B cell (primary cell): ENCODE measurements at regions not wholly inside any gene's neighbourhood (a gene's known extent, or its start where the extent isn't known, plus 50 kb on each side); places are given as distances from the start of the nearest gene placed in this dataset.

Experiments
- ATAC-seq: fragments of 200-7000 bp; cut with Tn5 transposase; one replicate; pipeline ENCODE4 v1.10.0; 2021; ENCODE audit warnings: low read depth, mild to moderate bottlenecking, moderate number of reproducible peaks, moderate library complexity
- CTCF ChIA-PET: fragments of 350-600 bp; sonication (Branson Sonifier 250); formaldehyde crosslinking; loops from one replicate; lab custom pipeline; 2021; ENCODE audit warnings: antibody characterized with exemption, inconsistent platforms; lab: Charles Lee
- POLR2A ChIA-PET: fragments of 350-600 bp; sonication (Branson Sonifier 250); formaldehyde crosslinking; loops from one replicate; lab custom pipeline; 2021; ENCODE audit warnings: antibody characterized with exemption; lab: Charles Lee
- DNase-seq: peaks from one replicate; pipeline ENCODE4 v3.0.0; 2013
- H2AFZ ChIP-seq: 2 replicates; pipeline ENCODE4 v1.6.1; 2012; ENCODE audit warnings: mild to moderate bottlenecking, low read depth, low read length; ENCODE audit not compliant: insufficient read depth, poor library complexity, severe bottlenecking
- H3K27ac ChIP-seq, 2 donors: 1 replicate in 1 of 2; 2 replicates in 1 of 2; pipeline ENCODE4 v1.5.1; 2012 to 2013; ENCODE audit warnings: low read length in 2 of 2, mild to moderate bottlenecking in 2 of 2, moderate library complexity in 1 of 2
- H3K27me3 ChIP-seq, 4 experiments: fragments of 200-600 bp in 1 of 4; sonication (generic) in 1 of 4; replicated peaks in 1 of 4; 1 replicate in 2 of 4; 2 replicates in 2 of 4; pipeline versions ENCODE4 v1.6.1 to v1.7.0; 2013 to 2016; ENCODE audit warnings: low read length in 3 of 4, mild to moderate bottlenecking in 2 of 4, mixed read lengths in 1 of 4, moderate library complexity in 1 of 4; ENCODE audit not compliant: insufficient read depth in 4 of 4, control insufficient read depth in 3 of 4; ENCODE audit errors: control extremely low read depth in 1 of 4
- H3K36me3 ChIP-seq, 2 experiments: replicated peaks in 1 of 2; 1 replicate in 1 of 2; 2 replicates in 1 of 2; pipeline versions ENCODE4 v1.6.1 to v1.7.1; 2013; ENCODE audit warnings: low read length in 1 of 2; ENCODE audit not compliant: insufficient read depth in 2 of 2, control insufficient read depth in 1 of 2; ENCODE audit errors: control extremely low read depth in 1 of 2, extremely low read depth in 1 of 2
- H3K4me1 ChIP-seq, 2 donors: fragments of 200-600 bp in 1 of 2; sonication (generic) in 1 of 2; 1 replicate in 1 of 2; 2 replicates in 1 of 2; pipeline versions ENCODE4 v1.5.1 to v1.6.1; 2013 to 2017; ENCODE audit warnings: low read length in 2 of 2; ENCODE audit not compliant: control insufficient read depth in 2 of 2, insufficient read depth in 2 of 2
- H3K4me2 ChIP-seq: replicated peaks from 2 replicates; pipeline ENCODE3; 2012; ENCODE audit warnings: mild to moderate bottlenecking, low read depth, low read length; ENCODE audit not compliant: poor library complexity, severe bottlenecking
- H3K4me3 ChIP-seq, 5 experiments: fragments of 200-600 bp in 1 of 5; sonication (generic) in 1 of 5; 1 replicate in 3 of 5; 2 replicates in 2 of 5; pipeline versions ENCODE4 v1.5.1 to v1.7.0; 2011 to 2016; ENCODE audit warnings: low read length in 4 of 5, mild to moderate bottlenecking in 4 of 5, low read depth in 2 of 5, control low read depth in 1 of 5, moderate library complexity in 1 of 5; ENCODE audit not compliant: insufficient read depth in 1 of 5; ENCODE audit errors: control extremely low read depth in 1 of 5, extremely low read depth in 1 of 5
- H3K79me2 ChIP-seq: fragments of 200-600 bp; sonication (generic); one replicate; pipeline ENCODE4 v1.6.0; 2016; ENCODE audit warnings: low read length; ENCODE audit not compliant: control insufficient read depth, insufficient read depth
- H3K9ac ChIP-seq: fragments of 200-600 bp; sonication (generic); 2 replicates; pipeline ENCODE4 v1.6.1; 2017; ENCODE audit warnings: mild to moderate bottlenecking, low read length, moderate library complexity
- H3K9me3 ChIP-seq, 3 donors: one replicate each; pipeline versions ENCODE4 v1.6.1 to v1.7.1; 2013; ENCODE audit warnings: low read length in 2 of 3; ENCODE audit not compliant: control insufficient read depth in 2 of 3, insufficient read depth in 1 of 3; ENCODE audit errors: control extremely low read depth in 1 of 3
- H4K20me1 ChIP-seq: 2 replicates; pipeline ENCODE4 v1.6.0; 2012; ENCODE audit warnings: mild to moderate bottlenecking, low read length; ENCODE audit not compliant: insufficient read depth, control insufficient read depth, poor library complexity, severe bottlenecking
- H3K27ac Mint-ChIP-seq: one replicate; pipeline ENCODE4 v1.8.0; 2021; ENCODE audit warnings: mixed read lengths
- H3K27me3 Mint-ChIP-seq: one replicate; pipeline ENCODE4 v1.8.0; 2021; ENCODE audit warnings: mixed read lengths
- H3K4me1 Mint-ChIP-seq: one replicate; pipeline ENCODE4 v1.8.0; 2021; ENCODE audit warnings: mixed read lengths
- H3K4me3 Mint-ChIP-seq: one replicate; pipeline ENCODE4 v1.8.0; 2021; ENCODE audit warnings: mixed read lengths
- H3K9me3 Mint-ChIP-seq: one replicate; pipeline ENCODE4 v1.8.0; 2022; ENCODE audit warnings: mixed read lengths; ENCODE audit not compliant: insufficient read depth
- EZH2 ChIP-seq: IDR thresholded peaks from 2 replicates; pipeline ENCODE4 v1.6.1; 2012; ENCODE audit warnings: borderline replicate concordance, low read depth, mild to moderate bottlenecking, moderate library complexity, low read length; ENCODE audit not compliant: insufficient read depth, poor library complexity, severe bottlenecking
- WGBS: methylation state at CpG from one replicate; pipeline ENCODE4 v1.1.5; 2013; ENCODE audit warnings: missing lambda C conversion rate; ENCODE audit not compliant: insufficient coverage; 5-methylcytosine and 5-hydroxymethylcytosine counted together
- intact Hi-C: fragments of 100-400 bp; cut with micrococcal nuclease; formaldehyde crosslinking; loops from one replicate; pipeline ENCODE4 v1.10.0; 2022
- TF ChIP-seq, protein P1 (sequence below): fragments of 200-600 bp; IDR thresholded peaks from one replicate; pipeline ENCODE4 v1.8.0; 2022; ENCODE audit warnings: antibody characterized with exemption, mild to moderate bottlenecking

- H3K4me1 Mint-ChIP-seq = no peaks in the 10 kb centered on the region
- no peak overlapping the region for H3K4me2 ChIP-seq
- DNase-seq (no peak), ATAC-seq (no peak)
- no peaks in the 10 kb centered on the region for H3K79me2 ChIP-seq
- H3K9me3 ChIP-seq = peaks cover 0 to 20% (median 0%) of the 10 kb centered on the region in 3 donors
- H3K36me3 ChIP-seq = no peaks in the 10 kb centered on the region
- TF ChIP-seq EZH2 = no peak
- intact Hi-C loops = no loop called here
- no peak overlapping the region for H3K4me3 Mint-ChIP-seq
- ChIA-PET POLR2A (no interaction called here), CTCF (no interaction called here)
- H3K9ac ChIP-seq = no peak overlapping the region
- H3K27ac ChIP-seq = no peak overlapping the region
- H3K4me3 ChIP-seq = no peak overlapping the region
- H4K20me1 ChIP-seq = no peaks in the 10 kb centered on the region
- WGBS = 92% methylated on average over 2 of the region's 6 CpGs
- H3K4me1 ChIP-seq = no peaks in the 10 kb centered on the region
- no peaks in the 10 kb centered on the region for H3K27me3 ChIP-seq
- no peaks in the 10 kb centered on the region for H3K27me3 Mint-ChIP-seq
- peaks cover 3% of the 10 kb centered on the region for H3K9me3 Mint-ChIP-seq
- no peak overlapping the region for H3K27ac Mint-ChIP-seq
- no peak overlapping the region for H2AFZ ChIP-seq
Measured at GRCh38 chr2:53353135-53354114, 414.2 kb upstream of the CHAC2 start.

GRCh38 chr2:53347269-53347668 lies 420.3 kb upstream of the CHAC2 start:
- WGBS = no CpG with 5 or more reads among the region's 3 CpGs
- Mint-ChIP-seq H3K27ac (no peak overlapping the region), H3K4me3 (no peak overlapping the region), H3K4me1 (no peaks in the 10 kb centered on the region), H3K9me3 (no peaks in the 10 kb centered on the region), H3K27me3 (no peaks in the 10 kb centered on the region)
- H4K20me1 ChIP-seq = no peaks in the 10 kb centered on the region
- H3K27ac ChIP-seq = no peak overlapping the region
- ChIA-PET POLR2A (no interaction called here), CTCF (no interaction called here)
- no peak overlapping the region for H2AFZ ChIP-seq
- no peaks in the 10 kb centered on the region for H3K79me2 ChIP-seq
- no peaks in the 10 kb centered on the region for H3K36me3 ChIP-seq
- DNase-seq (no peak), ATAC-seq (no peak)
- TF ChIP-seq, protein P1, sequence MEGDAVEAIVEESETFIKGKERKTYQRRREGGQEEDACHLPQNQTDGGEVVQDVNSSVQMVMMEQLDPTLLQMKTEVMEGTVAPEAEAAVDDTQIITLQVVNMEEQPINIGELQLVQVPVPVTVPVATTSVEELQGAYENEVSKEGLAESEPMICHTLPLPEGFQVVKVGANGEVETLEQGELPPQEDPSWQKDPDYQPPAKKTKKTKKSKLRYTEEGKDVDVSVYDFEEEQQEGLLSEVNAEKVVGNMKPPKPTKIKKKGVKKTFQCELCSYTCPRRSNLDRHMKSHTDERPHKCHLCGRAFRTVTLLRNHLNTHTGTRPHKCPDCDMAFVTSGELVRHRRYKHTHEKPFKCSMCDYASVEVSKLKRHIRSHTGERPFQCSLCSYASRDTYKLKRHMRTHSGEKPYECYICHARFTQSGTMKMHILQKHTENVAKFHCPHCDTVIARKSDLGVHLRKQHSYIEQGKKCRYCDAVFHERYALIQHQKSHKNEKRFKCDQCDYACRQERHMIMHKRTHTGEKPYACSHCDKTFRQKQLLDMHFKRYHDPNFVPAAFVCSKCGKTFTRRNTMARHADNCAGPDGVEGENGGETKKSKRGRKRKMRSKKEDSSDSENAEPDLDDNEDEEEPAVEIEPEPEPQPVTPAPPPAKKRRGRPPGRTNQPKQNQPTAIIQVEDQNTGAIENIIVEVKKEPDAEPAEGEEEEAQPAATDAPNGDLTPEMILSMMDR = no peak
- no peak for TF ChIP-seq EZH2
- no peak overlapping the region for H3K4me3 ChIP-seq
- no peak overlapping the region for H3K9ac ChIP-seq
- intact Hi-C loops = no loop called here
- H3K4me1 ChIP-seq = no peaks in the 10 kb centered on the region
- H3K4me2 ChIP-seq = no peak overlapping the region
- H3K9me3 ChIP-seq = no peaks in the 10 kb centered on the region
- no peaks in the 10 kb centered on the region for H3K27me3 ChIP-seq
